ENCODE measurements at regions not wholly inside any gene's neighbourhood (a gene's known extent, or its start where the extent isn't known, plus 50 kb on each side); places are given as distances from the start of the nearest gene placed in this dataset.

- TF ChIP-seq CTCF (conservative IDR thresholded peaks at IDR 0.05; ENCODE audit: low read depth in 2 of 2) (no peak), EZH2 (IDR thresholded peaks at IDR 0.05; ENCODE audit: low read depth, unreplicated experiment) (no peak), POLR2AphosphoS5 (IDR thresholded peaks at IDR 0.05; ENCODE audit: low read depth) (no peak)
These were observed 422.9 kb downstream of the TMEM161B start for GRCh38 chr5:87845734-87846133.

All from GM23338 (cell line).